OCI-LY3 (cell line): ENCODE measurements at regions not wholly inside any gene's neighbourhood (a gene's known extent, or its start where the extent isn't known, plus 50 kb on each side); places are given as distances from the start of the nearest gene placed in this dataset.

Experiments
- H2AFZ ChIP-seq: fragments of 200-600, 300-600 bp; shearing (Covaris generic); 2 replicates; pipeline ENCODE4 v1.6.0; 2014; ENCODE audit warnings: antibody characterized with exemption, low read depth, low read length
- H3K27ac ChIP-seq: fragments of 200-600, 300-600 bp; sonication (generic); 2 replicates; pipeline ENCODE4 v1.5.1; 2014; ENCODE audit warnings: mild to moderate bottlenecking, low read length, moderate library complexity, mixed read lengths
- H3K27me3 ChIP-seq: fragments of 200-600, 300-600 bp; sonication (generic); 2 replicates; pipeline ENCODE4 v1.6.1; 2014; ENCODE audit warnings: low read depth, low read length, mixed read lengths
- H3K36me3 ChIP-seq: fragments of 200-600, 300-600 bp; sonication (generic); replicated peaks from 2 replicates; pipeline ENCODE3; 2014; ENCODE audit warnings: low read depth, low read length, mixed read lengths
- H3K4me1 ChIP-seq: fragments of 300-600, 200-600 bp; sonication (generic); 2 replicates; pipeline ENCODE4 v1.6.1; 2014; ENCODE audit warnings: low read length, mixed read lengths
- H3K4me2 ChIP-seq: fragments of 200-600, 300-600 bp; sonication (generic); 2 replicates; pipeline ENCODE4 v1.6.1; 2014; ENCODE audit warnings: low read length, mixed read lengths
- H3K4me3 ChIP-seq: fragments of 300-600, 200-600 bp; sonication (generic); 2 replicates; pipeline ENCODE4 v1.5.1; 2014; ENCODE audit warnings: antibody characterized with exemption, mild to moderate bottlenecking, low read length, moderate library complexity
- H3K79me2 ChIP-seq: fragments of 300-600, 200-600 bp; shearing (Covaris generic); 2 replicates; pipeline ENCODE4 v1.6.1; 2014; ENCODE audit warnings: mild to moderate bottlenecking, low read length, mixed read lengths
- H3K9ac ChIP-seq: fragments of 300-600, 200-600 bp; shearing (Covaris generic); 2 replicates; pipeline ENCODE4 v1.6.0; 2014; ENCODE audit warnings: mild to moderate bottlenecking, low read length, moderate library complexity
- H3K9me3 ChIP-seq: fragments of 200-600, 300-600 bp; shearing (Covaris generic); 2 replicates; pipeline ENCODE4 v1.6.1; 2014; ENCODE audit warnings: low read length, mixed read lengths; ENCODE audit not compliant: insufficient read depth
- H4K20me1 ChIP-seq: fragments of 200-600, 300-600 bp; sonication (generic); 2 replicates; pipeline ENCODE4 v1.6.1; 2016; ENCODE audit warnings: low read length, mixed read lengths; ENCODE audit not compliant: insufficient read depth
- CTCF ChIP-seq: fragments of 200-600, 300-600 bp; sonication (generic); IDR thresholded peaks from 2 replicates; pipeline ENCODE4 v1.5.1; 2014; ENCODE audit warnings: antibody characterized with exemption, low read length, low read depth
- EZH2phosphoT487 ChIP-seq: fragments of 200-600 bp; shearing (Covaris generic); IDR thresholded peaks from 2 replicates; pipeline ENCODE4 v1.6.1; 2018; ENCODE audit warnings: antibody characterized with exemption, mixed run types, low read depth

GRCh38 chr15:69610277-69610676 is 157.7 kb downstream of the RPLP1 start:
- H3K27me3 ChIP-seq = peaks cover 70% of the 10 kb centered on the region
- no peaks in the 10 kb centered on the region for H3K36me3 ChIP-seq
- no peaks in the 10 kb centered on the region for H3K4me1 ChIP-seq
- no peaks in the 10 kb centered on the region for H3K79me2 ChIP-seq
- no peaks in the 10 kb centered on the region for H4K20me1 ChIP-seq
- TF ChIP-seq EZH2phosphoT487 (no peak), CTCF (no peak)
- H3K9ac ChIP-seq = no peak overlapping the region
- H3K4me3 ChIP-seq = no peak overlapping the region
- no peak overlapping the region for H3K4me2 ChIP-seq
- H2AFZ ChIP-seq = no peak overlapping the region
- H3K27ac ChIP-seq = no peak overlapping the region
- H3K9me3 ChIP-seq = no peaks in the 10 kb centered on the region

DNA sequence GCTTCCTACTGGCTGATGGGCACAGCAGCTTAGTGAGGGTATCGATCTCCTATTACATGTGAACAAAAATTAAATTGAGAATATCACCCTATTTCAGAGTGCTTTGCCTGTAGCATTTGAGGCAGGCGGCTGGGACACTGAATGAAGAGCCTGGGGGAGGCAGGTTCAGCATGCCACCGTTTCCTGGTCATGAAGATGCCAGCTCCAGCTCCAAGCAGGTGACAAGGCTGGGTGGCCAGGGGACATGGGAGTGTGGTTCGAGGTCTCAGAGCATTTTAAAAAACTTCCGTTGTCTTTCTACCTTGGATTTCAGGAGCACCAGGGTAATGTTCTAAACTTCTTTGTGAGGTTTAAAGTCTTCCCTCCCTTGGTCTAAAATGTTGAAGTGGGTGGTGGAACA is 158.2 kb downstream of the RPLP1 start:
- H3K79me2 ChIP-seq = no peaks in the 10 kb centered on the region
- peaks cover 71% of the 10 kb centered on the region for H3K27me3 ChIP-seq
- H3K9ac ChIP-seq = no peak overlapping the region
- no peak overlapping the region for H3K4me2 ChIP-seq
- no peaks in the 10 kb centered on the region for H3K9me3 ChIP-seq
- no peak overlapping the region for H3K4me3 ChIP-seq
- no peaks in the 10 kb centered on the region for H3K4me1 ChIP-seq
- H3K27ac ChIP-seq = no peak overlapping the region
- no peak overlapping the region for H2AFZ ChIP-seq
- TF ChIP-seq CTCF (no peak), EZH2phosphoT487 (no peak)
- no peaks in the 10 kb centered on the region for H3K36me3 ChIP-seq
- no peaks in the 10 kb centered on the region for H4K20me1 ChIP-seq

- Histone ChIP-seq H4K20me1 (no peaks in the 10 kb centered on the region), H3K4me3 (no peak overlapping the region), H3K4me2 (no peak overlapping the region), H3K9me3 (no peaks in the 10 kb centered on the region), H3K36me3 (no peaks in the 10 kb centered on the region), H3K4me1 (no peaks in the 10 kb centered on the region), H3K27me3 (peaks cover 64% of the 10 kb centered on the region), H3K27ac (no peak overlapping the region), H2AFZ (no peak overlapping the region), H3K79me2 (no peaks in the 10 kb centered on the region), H3K9ac (no peak overlapping the region)
- TF ChIP-seq CTCF (no peak), EZH2phosphoT487 (no peak)
Measured at GRCh38 chr15:69612112-69612511, 159.5 kb downstream of the RPLP1 start.

DNA sequence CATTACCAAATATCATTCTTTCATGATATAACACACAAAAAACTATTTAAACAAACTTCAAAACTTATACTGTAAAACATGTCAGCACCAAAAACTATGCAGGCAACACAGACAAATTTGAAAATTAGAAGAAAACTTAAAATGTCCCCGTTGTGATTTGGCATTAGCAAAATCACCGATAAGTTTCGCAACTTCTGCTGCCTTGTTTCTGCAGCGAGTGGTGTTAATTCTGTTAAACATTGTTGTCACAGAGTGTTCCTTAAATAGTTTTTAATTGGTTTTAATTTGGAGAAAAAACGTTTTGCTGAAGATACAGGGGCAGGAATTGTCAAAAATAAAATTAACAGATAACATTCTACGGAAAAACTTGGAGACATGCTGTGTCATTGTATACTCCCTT is 160.6 kb downstream of the RPLP1 start:
- H3K4me3 ChIP-seq = no peak overlapping the region
- no peak overlapping the region for H2AFZ ChIP-seq
- H3K4me2 ChIP-seq = no peak overlapping the region
- H3K79me2 ChIP-seq = no peaks in the 10 kb centered on the region
- no peak overlapping the region for H3K9ac ChIP-seq
- peaks cover 56% of the 10 kb centered on the region for H3K27me3 ChIP-seq
- H3K27ac ChIP-seq = no peak overlapping the region
- H3K9me3 ChIP-seq = no peaks in the 10 kb centered on the region
- H3K36me3 ChIP-seq = no peaks in the 10 kb centered on the region
- H4K20me1 ChIP-seq = no peaks in the 10 kb centered on the region
- no peaks in the 10 kb centered on the region for H3K4me1 ChIP-seq
- TF ChIP-seq CTCF (no peak), EZH2phosphoT487 (no peak)
